ENCODE measurements at regions not wholly inside any gene's neighbourhood (a gene's known extent, or its start where the extent isn't known, plus 50 kb on each side); places are given as distances from the start of the nearest gene placed in this dataset.

GRCh38 chr3:69535613-69536012 is 149.7 kb upstream of the FRMD4B start:
- DNase-seq (ENCODE audit: low read depth), result no peak

GRCh38 chr3:69532547-69533224 is 146.8 kb upstream of the FRMD4B start:
- DNase-seq (ENCODE audit: low read depth), result no peak

DNA sequence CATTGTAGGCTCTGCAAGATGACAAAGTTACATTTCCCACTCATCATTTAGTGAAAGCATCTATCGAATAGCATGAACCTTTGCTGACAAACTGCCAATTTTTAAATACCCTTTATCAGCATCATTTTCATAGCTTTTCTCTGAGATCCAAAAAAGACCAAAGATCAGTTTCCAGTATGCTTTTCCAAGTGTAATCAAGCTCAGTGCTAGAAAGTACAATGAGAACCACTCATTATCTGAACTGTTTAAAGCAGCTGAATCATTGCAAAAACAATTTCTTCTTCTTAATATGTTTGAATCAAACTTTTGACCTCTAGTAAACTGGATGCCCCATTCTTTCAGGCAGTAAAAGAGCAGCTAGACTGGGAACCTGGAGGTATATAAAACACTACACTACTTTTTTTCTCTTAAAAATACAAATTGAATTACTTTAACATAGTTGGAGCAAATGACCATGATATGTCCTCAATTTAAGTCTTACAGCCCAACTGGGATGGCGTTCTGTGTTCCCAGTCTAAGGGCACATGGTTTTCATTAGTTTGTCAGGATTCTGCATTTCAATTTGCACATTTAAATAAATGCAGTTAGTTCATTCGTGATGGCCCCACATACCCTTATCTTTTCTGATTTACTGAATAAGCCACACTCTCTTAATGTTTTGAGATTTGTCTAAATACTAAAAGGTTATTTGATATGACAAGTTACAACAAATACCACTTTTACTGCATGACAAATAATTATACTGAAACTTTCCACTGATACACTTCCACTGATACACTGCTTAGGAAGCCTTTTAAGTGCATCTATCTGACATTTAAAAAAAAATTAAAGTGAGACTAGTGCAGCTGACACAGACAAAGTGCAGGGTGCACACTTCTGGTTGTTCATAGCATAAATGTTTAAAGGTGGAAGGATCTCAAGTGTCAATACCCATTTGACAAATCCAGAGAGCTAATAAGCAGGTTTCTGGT is 146.0 kb upstream of the FRMD4B start:
- DNase-seq (ENCODE audit: low read depth), result no peak

DNA sequence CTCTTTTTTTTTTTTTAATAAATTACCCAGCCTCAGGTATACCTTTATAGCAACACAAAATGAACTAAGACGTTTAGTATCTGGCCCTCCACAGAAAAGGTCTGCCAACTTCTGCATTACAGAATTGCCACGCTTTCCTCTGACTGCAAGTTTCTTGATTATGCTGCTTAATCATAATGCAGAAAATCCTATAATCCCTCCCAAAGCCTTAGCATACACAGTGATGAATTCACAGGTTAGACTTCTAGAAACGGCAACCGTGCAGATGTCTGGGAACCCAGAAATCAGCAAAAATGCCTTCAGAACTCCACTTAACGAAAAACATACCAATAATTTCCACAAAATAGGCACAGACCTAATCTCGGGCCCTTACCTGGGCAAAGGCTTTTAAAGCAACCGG is 144.7 kb upstream of the FRMD4B start:
- no peak for DNase-seq (ENCODE audit: low read depth)

DNA sequence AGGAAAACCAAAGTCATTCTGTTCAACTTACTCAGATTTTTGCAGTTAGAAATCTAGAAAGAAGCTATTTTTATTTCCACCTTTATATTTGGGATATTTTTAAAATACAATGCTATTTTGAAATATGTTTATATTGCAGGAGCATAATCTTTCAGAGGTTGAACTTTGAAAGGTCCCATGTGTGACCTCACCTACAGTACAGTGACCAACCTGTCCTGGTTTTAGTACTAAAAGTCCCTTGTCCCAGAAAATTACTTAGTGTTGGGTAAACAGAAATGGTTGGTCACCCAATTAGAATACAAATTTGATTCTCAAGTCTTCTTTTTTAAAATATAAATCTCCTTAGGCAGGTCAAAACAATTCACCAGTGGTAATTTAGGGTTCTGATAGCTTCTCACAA is 141.6 kb upstream of the FRMD4B start:
- no peak for DNase-seq (ENCODE audit: low read depth)

GRCh38 chr3:69524816-69525215 is 138.9 kb upstream of the FRMD4B start:
- DNase-seq (ENCODE audit: low read depth), result no peak

DNA sequence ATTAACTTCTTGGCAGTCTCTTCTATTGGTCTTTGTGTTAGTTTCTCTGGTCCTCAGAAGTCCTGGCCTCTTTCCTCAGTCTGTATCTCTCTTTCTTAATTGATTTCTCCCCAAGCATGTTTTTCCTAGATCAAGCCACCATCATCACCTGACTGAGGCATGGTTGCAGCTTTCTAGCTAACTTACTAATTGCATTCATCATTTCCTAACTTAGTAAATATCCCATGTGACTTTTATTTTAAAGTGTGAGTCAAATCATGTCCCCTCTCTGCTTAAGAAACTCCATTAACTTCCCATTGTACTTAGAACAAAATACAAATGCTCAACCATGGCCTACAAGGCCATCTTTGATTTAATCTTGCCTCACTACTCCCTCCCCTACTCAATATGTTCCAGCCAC is 135.4 kb upstream of the FRMD4B start:
- no peak for DNase-seq (ENCODE audit: low read depth)

- no peak for DNase-seq (ENCODE audit: low read depth)
Observed at GRCh38 chr3:69511361-69511760, 125.5 kb upstream of the FRMD4B start.

DNA sequence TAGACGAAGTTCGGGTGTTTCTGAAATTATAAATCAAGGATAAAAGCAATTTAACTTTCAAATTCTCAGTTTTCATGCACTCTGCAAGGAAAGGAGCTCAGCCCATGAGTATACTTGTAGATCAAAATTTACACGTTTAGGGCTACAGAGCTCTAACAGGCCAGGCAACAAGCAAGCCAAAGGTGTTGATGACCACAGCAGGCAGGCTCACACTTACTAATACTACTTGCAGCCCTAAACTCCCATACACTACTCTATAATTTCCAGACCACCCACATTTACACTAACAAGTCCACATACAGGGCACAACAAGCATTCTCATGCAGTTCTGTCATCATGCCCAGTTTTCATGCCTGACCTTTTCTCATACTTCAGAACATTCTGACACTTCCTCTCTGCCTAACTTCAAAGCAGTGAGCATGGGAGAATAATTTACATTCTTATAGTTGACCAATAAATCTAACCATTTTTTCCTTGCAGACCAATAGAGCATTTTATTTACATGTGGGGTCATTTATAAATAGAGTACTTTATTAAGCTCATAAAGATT is 124.7 kb upstream of the FRMD4B start:
- no peak for DNase-seq (ENCODE audit: low read depth)

DNA sequence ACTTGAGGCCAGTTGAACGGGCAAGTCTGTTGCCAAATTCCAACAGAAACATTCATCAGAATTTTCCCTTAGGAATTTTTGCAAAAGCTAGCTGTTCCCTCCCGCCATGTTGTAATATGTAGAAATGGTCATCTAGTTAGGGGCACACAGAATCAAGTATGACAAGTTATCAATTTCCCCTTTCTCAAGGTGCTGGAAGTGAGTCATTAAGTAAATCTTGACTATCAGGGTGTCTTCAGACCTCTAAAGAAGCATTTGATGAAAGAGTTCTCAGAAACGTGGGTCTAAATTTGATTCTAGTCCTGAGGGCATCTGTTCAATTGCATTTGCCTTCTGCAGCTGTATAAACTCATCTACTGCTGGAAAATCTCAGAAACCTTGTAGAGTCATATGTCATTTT is 123.4 kb upstream of the FRMD4B start:
- no peak for DNase-seq (ENCODE audit: low read depth)

DNA sequence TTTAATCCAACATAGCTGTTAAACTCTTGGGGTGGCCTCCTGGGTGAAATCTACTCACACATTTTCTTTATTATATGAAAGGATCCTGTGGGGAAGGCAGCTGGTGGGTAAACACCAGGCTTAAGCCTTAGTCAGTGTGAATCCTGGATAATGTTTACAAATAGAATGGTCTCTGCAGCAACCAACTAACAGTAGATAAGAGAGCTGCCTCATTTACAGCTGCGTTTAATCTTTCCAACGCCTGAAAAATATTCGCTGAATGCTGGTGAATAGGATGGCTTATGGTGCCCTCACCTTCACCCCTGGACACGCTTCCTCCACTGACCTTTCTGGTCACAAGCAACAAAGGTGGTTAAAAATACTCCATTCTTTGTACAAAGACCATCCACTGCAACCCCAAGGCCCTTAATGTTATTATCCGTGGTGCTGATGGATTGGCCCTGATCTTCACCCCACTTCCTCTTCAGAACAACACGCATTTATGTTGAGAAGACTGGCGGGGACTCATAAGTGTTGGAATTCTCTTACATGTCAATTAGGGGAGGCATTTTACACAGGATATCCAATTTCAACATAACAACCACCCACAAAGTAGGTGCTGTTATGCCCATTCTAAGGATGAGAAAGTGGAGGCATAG is 120.0 kb upstream of the FRMD4B start:
- no peak for DNase-seq (ENCODE audit: low read depth)

DNA sequence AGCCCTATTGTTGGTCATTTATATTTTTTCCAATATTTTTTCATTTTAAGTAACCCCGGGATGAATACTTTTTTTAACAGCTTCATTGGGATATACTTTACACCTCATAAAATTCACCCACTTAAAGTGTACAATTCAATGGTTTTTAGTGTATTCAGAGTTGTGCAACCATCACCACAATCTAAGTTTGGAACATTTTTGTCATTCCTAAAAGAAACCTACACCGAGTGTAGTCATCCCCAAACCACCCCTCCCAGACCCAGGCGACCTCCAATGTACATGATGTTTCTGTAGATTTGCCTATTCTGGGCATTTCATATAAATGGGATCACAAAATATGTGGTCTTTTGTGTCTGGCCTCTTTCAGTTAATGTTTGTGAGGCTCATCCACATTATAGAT is 118.3 kb upstream of the FRMD4B start:
- no peak for DNase-seq (ENCODE audit: low read depth)

- DNase-seq (ENCODE audit: low read depth), result no peak
Observed at GRCh38 chr3:69500604-69501003, 114.7 kb upstream of the FRMD4B start.

DNA sequence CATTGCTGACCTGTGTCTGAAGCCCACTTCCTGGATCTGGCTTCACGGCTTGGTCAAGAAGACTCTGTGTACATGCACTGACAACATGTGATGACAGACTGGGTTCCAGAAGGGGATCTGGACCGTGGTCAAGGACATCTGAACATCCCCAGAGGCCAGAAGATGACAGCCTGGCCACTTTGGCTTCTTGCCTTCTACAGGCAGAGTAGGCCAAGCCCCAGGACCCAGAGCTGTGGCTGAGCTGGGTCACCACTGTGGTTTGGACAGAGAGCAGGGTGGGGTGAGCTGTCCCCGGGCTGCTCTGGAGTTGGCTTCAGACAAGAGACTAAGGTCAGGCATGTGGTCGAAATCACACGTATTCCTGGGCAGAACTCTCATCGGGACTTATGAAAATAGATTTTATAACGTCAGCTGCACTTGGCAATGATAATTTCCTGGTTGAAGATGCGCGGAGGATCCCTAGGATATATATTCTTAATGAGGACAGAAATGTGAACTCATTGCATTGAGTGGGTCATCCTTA is 114.1 kb upstream of the FRMD4B start:
- DNase-seq (ENCODE audit: low read depth), result no peak

- DNase-seq (ENCODE audit: low read depth), result no peak
Observed at GRCh38 chr3:69499422-69499821, 113.5 kb upstream of the FRMD4B start.

GRCh38 chr3:69496856-69497255 is 111.0 kb upstream of the FRMD4B start:
- no peak for DNase-seq (ENCODE audit: low read depth)

- DNase-seq (ENCODE audit: low read depth), result no peak
Observed at GRCh38 chr3:69494185-69494584, 108.3 kb upstream of the FRMD4B start.

DNA sequence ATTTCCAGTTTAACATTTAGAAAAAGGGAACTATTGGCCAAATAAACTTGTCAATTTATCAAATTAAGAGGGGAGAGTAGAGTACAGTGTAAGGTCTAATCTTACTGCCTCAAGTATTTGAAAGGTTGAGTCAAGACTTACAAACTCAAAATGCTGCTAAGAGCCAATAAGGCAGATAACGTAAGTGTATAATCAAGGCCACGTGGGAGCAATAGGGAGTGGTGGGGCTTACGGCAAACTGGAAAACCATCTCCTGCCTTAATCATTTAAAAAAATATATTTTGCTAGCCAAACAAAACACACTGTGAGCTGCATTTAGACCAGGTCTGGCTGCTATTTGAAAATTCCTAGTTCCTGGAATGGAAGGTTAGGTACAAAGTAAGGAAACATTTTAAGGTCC is 107.3 kb upstream of the FRMD4B start:
- no peak for DNase-seq (ENCODE audit: low read depth)

GRCh38 chr3:69491975-69492374 is 106.1 kb upstream of the FRMD4B start:
- no peak for DNase-seq (ENCODE audit: low read depth)

GRCh38 chr3:69490971-69491370 is 105.1 kb upstream of the FRMD4B start:
- DNase-seq (ENCODE audit: low read depth), result no peak

DNA sequence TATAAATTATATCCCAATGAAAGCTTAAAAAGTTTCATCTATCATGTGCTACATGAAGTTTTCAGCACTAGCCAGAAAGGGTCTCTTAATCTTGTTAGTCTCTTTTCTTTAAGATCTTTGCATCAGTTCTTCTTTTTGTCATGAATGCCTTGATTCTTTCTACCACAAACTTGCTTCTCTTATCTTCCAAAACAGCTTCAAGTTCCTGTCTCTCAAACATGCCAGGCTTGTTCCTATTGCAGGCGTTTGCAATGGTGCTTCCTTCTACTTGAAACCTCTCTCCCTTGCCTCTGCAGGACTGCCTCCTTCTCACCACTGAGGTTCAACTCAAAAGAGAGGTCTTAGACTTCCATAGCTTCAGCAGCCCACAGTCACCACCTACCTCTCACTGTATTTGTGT is 104.3 kb upstream of the FRMD4B start:
- DNase-seq (ENCODE audit: low read depth), result no peak

- DNase-seq (ENCODE audit: low read depth), result no peak
Observed at GRCh38 chr3:69488026-69488425, 102.1 kb upstream of the FRMD4B start.

All from activated T-cell treated with anti-CD3 and anti-CD28 coated beads for 48 hours (primary cell).